ENCODE measurements at regions not wholly inside any gene's neighbourhood (a gene's known extent, or its start where the extent isn't known, plus 50 kb on each side); places are given as distances from the start of the nearest gene placed in this dataset.

- no peak for TF ChIP-seq HNRNPL (IDR thresholded peaks at IDR 0.05; ENCODE audit: low read depth, low read length)
- no peak for TF ChIP-seq DLX4 (CRISPR knock-in tag; IDR thresholded peaks at IDR 0.05)
- TF ChIP-seq POLR2AphosphoS2 (IDR thresholded peaks at IDR 0.05; ENCODE audit: low read length), result no peak
- TF ChIP-seq CREBBP (IDR thresholded peaks at IDR 0.05; ENCODE audit: low read depth, low read length), result no peak
- TF ChIP-seq NR0B1 (IDR thresholded peaks at IDR 0.05; ENCODE audit: partially characterized antibody), result no peak
These were observed 99.8 kb upstream of the COPS8 start (continued) for GRCh38 chr2:236985761-236986339.

- ATAC-seq (no peak), DNase-seq (ENCODE audit: extremely low read depth in 1 of 4, low spot score in 3 of 4) (no peak), FAIRE-seq (no peak)
- ChIA-PET POLR2A (no interaction called here), CTCF (ENCODE audit: low intra/inter-chr PET ratio) (no interaction called here)
- in situ Hi-C loops (cut with MboI), result no loop called here
- Histone ChIP-seq H3K4me1 (replicated peaks in 1 of 2; ENCODE audit: control insufficient read depth in 2 of 2, insufficient read depth in 2 of 2, low read length in 2 of 2) (no peaks in the 10 kb centered on the region), H4K20me1 (replicated peaks; ENCODE audit: control insufficient read depth, insufficient read depth, low read length) (no peaks in the 10 kb centered on the region; the same call in 1 of the 2 replicates), H3K4me2 (ENCODE audit: insufficient read depth, low read length) (no peak overlapping the region), H2AFZ (ENCODE audit: low read depth, low read length) (no peak overlapping the region), H3K9ac (ENCODE audit: insufficient read depth in 1 of 2, low read depth in 2 of 2, low read length in 2 of 2) (no peak overlapping the region), H3K9me3 (replicated peaks; ENCODE audit: control insufficient read depth, insufficient read depth, low read depth, low read length) (no peaks in the 10 kb centered on the region), H3K27me3 (ENCODE audit: control insufficient read depth in 2 of 2, insufficient read depth in 2 of 2, low read length in 2 of 2) (peaks cover 0 to 22% of the 10 kb centered on the region in 2 experiments; a peak in 1 of 5 replicates), H3K27ac (ENCODE audit: extremely low read depth, low read depth, low read length) (no peak overlapping the region), H3K79me2 (ENCODE audit: control insufficient read depth, insufficient read depth, low read length) (no peaks in the 10 kb centered on the region), H3K36me3 (ENCODE audit: control insufficient read depth, insufficient read depth, low read length) (no peaks in the 10 kb centered on the region), H3K9me1 (ENCODE audit: control insufficient read depth, insufficient read depth, low read length) (no peaks in the 10 kb centered on the region), H3K4me3 (no peak overlapping the region)
- no TSS peak for BruUV-seq (replicated peaks)
- intact Hi-C loops (cut with micrococcal nuclease), result no loop called here
- 0% methylated on average over 10 of the region's 10 CpGs for WGBS (ENCODE audit: insufficient coverage, low coverage, missing lambda C conversion rate)
- no peak for TF ChIP-seq SMARCE1 (IDR thresholded peaks at IDR 0.05)
- TF ChIP-seq ATF7 (IDR thresholded peaks at IDR 0.05), result no peak
- TF ChIP-seq ZFP1 (CRISPR knock-in tag; IDR thresholded peaks at IDR 0.05), result no peak
- no peak for TF ChIP-seq CREM (IDR thresholded peaks at IDR 0.05; ENCODE audit: low read depth)
- no peak for TF ChIP-seq MCM5 (IDR thresholded peaks at IDR 0.05; ENCODE audit: low read depth)
These were observed 99.0 kb upstream of the COPS8 start for GRCh38 chr2:236986524-236987330.

Measured in K562 (cell line).